Right atrium auricular region (tissue), 2 donors: ENCODE measurements at regions not wholly inside any gene's neighbourhood (a gene's known extent, or its start where the extent isn't known, plus 50 kb on each side); places are given as distances from the start of the nearest gene placed in this dataset.

Experiments used
- DNase-seq: peaks from one replicate; pipeline ENCODE4 v3.0.0-alpha.2; 2019; ENCODE audit warnings: low spot score
- H3K27ac ChIP-seq, 2 donors: fragments of 200-600 bp; sonication (generic); 1 replicate in 1 of 2; 2 replicates in 1 of 2; pipeline ENCODE4 v1.5.1; 2016 to 2019
- H3K27me3 ChIP-seq, 2 donors: fragments of 200-600 bp; sonication (generic); one replicate each; pipeline versions ENCODE4 v1.5.1 to v1.6.0; 2017 to 2019
- H3K36me3 ChIP-seq: fragments of 200-600 bp; sonication (generic); one replicate; pipeline ENCODE4 v1.5.1; 2016
- H3K4me1 ChIP-seq, 2 donors: fragments of 200-600 bp; sonication (generic); one replicate each; pipeline versions ENCODE4 v1.5.1 to v1.6.0; 2017 to 2019
- H3K4me3 ChIP-seq, 2 donors: fragments of 200-600 bp; sonication (generic); 1 replicate in 1 of 2; 2 replicates in 1 of 2; pipeline ENCODE4 v1.5.1; 2017 to 2019; ENCODE audit warnings: mild to moderate bottlenecking in 1 of 2, moderate library complexity in 1 of 2
- H3K9me3 ChIP-seq, 2 donors: fragments of 200-600 bp; sonication (generic); one replicate each; pipeline ENCODE4 v1.5.1; 2019
- TF ChIP-seq, protein P1 (sequence below), 2 donors: fragments of 200-600 bp; sonication (generic); IDR thresholded peaks; one replicate each; pipeline ENCODE4 v1.5.1; 2019; ENCODE audit warnings: antibody characterized with exemption in 2 of 2

DNA sequence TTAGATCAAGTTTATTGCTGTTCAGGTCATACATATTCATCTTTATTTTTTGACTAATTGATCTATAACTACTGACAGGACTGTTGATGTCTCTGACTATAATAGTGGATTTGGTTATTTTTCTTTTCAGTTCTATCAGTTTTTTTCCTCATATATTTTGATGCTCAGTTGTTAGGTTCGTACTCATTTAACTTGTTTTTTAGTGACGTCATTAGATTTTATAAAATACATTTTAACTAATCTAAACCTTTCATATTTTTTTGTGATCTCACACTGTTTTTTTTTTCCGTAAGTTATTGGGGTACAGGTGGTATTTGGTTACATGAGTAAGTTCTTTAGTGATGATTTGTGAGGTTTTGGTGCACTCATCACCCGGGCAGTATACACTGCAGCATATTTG, 841.2 kb upstream of the FBXO33 start:
- Histone ChIP-seq H3K36me3 (no peaks in the 10 kb centered on the region), H3K4me1 (no peaks in the 10 kb centered on the region), H3K27ac (no peak overlapping the region), H3K27me3 (no peaks in the 10 kb centered on the region), H3K9me3 (no peaks in the 10 kb centered on the region), H3K4me3 (no peak overlapping the region)
- no peak for DNase-seq
- TF ChIP-seq, protein P1, sequence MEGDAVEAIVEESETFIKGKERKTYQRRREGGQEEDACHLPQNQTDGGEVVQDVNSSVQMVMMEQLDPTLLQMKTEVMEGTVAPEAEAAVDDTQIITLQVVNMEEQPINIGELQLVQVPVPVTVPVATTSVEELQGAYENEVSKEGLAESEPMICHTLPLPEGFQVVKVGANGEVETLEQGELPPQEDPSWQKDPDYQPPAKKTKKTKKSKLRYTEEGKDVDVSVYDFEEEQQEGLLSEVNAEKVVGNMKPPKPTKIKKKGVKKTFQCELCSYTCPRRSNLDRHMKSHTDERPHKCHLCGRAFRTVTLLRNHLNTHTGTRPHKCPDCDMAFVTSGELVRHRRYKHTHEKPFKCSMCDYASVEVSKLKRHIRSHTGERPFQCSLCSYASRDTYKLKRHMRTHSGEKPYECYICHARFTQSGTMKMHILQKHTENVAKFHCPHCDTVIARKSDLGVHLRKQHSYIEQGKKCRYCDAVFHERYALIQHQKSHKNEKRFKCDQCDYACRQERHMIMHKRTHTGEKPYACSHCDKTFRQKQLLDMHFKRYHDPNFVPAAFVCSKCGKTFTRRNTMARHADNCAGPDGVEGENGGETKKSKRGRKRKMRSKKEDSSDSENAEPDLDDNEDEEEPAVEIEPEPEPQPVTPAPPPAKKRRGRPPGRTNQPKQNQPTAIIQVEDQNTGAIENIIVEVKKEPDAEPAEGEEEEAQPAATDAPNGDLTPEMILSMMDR (IDR thresholded peaks at IDR 0.05): no peak

DNA sequence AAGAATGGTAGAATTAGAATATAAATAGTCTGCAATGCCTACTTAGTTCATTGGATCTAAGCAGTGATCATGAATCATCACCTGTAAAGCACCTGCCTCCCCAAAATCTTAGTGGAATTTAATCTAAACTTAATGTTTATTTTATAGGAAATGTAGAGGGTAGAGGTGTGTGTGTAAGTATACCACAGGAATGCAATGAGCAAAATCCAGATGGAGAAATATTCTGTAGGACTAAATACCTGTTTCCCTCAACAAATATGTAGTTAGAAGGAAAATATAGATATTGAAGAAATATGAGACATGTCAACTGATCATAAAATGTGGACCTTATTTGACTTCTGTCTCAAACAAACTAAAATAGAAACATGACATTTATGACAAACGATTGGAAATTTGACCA, 839.2 kb upstream of the FBXO33 start:
- TF ChIP-seq, protein P1 (IDR thresholded peaks at IDR 0.05): no peak
- Histone ChIP-seq H3K36me3 (no peaks in the 10 kb centered on the region), H3K9me3 (no peaks in the 10 kb centered on the region), H3K4me3 (no peak overlapping the region), H3K4me1 (no peaks in the 10 kb centered on the region), H3K27ac (no peak overlapping the region), H3K27me3 (no peaks in the 10 kb centered on the region)
- no peak for DNase-seq

DNA sequence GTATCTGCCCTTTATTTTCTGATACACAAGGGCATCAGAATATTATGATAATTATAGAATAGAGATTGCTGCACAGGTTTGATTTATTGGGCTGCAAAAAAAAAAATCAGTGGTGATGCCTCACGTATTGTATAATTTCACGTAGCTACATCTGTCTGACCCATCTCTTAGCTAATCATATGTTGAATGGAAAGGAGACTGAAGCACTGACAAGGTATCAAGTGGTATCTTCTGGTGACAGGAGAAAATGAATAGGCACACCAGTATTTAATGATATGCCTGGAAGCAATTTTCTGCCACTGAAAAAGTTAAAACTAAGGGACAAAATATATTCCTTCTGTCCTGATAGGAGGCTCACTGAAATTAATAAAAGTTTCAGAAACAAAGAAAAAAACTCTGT, 837.2 kb upstream of the FBXO33 start:
- Histone ChIP-seq H3K36me3 (no peaks in the 10 kb centered on the region), H3K27ac (no peak overlapping the region), H3K4me1 (no peaks in the 10 kb centered on the region), H3K4me3 (no peak overlapping the region), H3K27me3 (no peaks in the 10 kb centered on the region), H3K9me3 (no peaks in the 10 kb centered on the region)
- no peak for DNase-seq
- TF ChIP-seq, protein P1 (IDR thresholded peaks at IDR 0.05): no peak

DNA sequence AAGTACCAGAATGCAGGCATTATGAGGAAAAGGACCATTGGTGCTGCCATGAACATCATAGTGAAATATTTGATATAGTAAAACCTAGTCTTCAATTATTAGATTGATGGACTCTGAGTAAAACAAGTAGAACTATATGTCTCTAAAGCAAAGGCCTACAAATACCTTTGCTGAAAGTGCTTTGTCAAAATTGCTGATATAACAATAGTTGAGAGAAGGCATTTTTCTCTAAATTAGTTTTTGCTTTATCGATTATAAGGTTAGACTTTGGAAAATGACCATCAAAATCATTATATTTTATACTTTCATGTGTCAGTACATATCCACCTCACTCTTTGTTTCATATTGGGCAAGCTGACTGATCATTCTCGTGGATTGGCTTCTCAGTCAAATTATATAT, 836.0 kb upstream of the FBXO33 start:
- no peak overlapping the region for H3K4me3 ChIP-seq
- no peak for DNase-seq
- no peaks in the 10 kb centered on the region for H3K27me3 ChIP-seq
- no peaks in the 10 kb centered on the region for H3K9me3 ChIP-seq
- TF ChIP-seq, protein P1 (IDR thresholded peaks at IDR 0.05): no peak
- no peak overlapping the region for H3K27ac ChIP-seq
- H3K4me1 ChIP-seq: no peaks in the 10 kb centered on the region
- no peaks in the 10 kb centered on the region for H3K36me3 ChIP-seq

DNA sequence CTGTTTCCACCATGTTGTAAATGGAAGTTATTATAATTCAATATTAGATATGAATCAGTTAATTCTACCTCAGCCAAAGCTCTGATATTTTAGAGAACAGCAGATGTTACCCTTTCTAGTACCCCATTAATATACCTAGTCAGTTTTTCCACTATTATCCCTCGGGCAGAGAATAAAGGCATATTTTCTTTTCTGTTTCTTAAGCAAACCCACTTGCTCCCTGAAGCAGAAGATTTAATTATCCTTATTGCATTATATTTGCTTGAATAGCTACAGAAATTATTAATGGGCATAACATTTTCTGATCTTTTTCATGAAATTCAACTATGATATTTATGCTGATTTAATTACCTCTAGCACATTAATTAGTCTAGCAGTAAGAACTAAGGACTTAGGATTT, 832.9 kb upstream of the FBXO33 start:
- H3K4me1 ChIP-seq: no peaks in the 10 kb centered on the region
- no peak overlapping the region for H3K4me3 ChIP-seq
- no peaks in the 10 kb centered on the region for H3K27me3 ChIP-seq
- no peaks in the 10 kb centered on the region for H3K9me3 ChIP-seq
- no peak for DNase-seq
- H3K27ac ChIP-seq: no peak overlapping the region
- TF ChIP-seq, protein P1 (IDR thresholded peaks at IDR 0.05): no peak
- H3K36me3 ChIP-seq: no peaks in the 10 kb centered on the region

DNA sequence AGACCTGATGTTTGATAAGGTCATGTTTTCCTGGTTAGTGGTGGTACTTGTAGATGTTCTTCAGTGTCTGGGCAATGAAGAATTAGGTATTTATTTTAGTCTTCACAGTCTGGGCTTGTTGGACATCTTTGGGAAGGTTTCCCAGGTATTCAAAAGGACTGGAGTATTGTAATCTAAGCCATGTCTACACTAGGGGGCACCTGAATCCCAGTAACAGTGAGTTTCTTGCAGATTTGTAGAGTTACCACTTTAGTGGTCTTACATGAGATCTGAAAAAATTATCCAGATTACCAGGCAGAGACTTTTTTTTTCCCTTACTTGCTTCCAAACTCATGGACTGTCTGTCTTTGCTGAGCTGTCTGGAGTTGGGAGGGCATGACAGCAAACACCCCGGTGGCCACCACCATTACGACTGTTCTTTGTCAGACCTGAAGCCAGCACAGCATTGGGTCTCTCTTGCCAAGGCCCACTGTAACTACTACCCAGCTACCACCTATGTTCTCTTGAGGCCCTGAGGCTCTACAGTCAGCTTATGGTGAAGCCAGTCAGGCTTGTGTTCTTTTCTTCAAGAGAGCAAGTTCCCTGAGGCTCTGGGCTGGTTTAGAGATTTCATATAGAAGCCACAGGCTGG, 820.7 kb upstream of the FBXO33 start:
- TF ChIP-seq, protein P1 (IDR thresholded peaks at IDR 0.05): no peak
- Histone ChIP-seq H3K4me3 (no peak overlapping the region), H3K27me3 (no peaks in the 10 kb centered on the region), H3K36me3 (no peaks in the 10 kb centered on the region), H3K27ac (no peak overlapping the region), H3K9me3 (no peaks in the 10 kb centered on the region), H3K4me1 (no peaks in the 10 kb centered on the region)
- no peak for DNase-seq
